OCI-LY7 (cell line): ENCODE measurements at regions not wholly inside any gene's neighbourhood (a gene's known extent, or its start where the extent isn't known, plus 50 kb on each side); places are given as distances from the start of the nearest gene placed in this dataset.

Experiments
- BruUV-seq: library from RNA; stranded (reverse); fragments of 400-500 nt; replicated peaks from 2 replicates; lab custom pipeline; 2021; lab: Mats Ljungman, UMichigan
- CTCF ChIA-PET: fragments of 300-600 bp; sonication (Branson Sonifier 250); formaldehyde crosslinking; loops from one replicate; lab custom pipeline; 2022; ENCODE audit warnings: antibody characterized with exemption; ENCODE audit not compliant: unreplicated experiment; lab: Charles Lee
- POLR2A ChIA-PET: fragments of 300-600 bp; sonication (Branson Sonifier 250); formaldehyde crosslinking; loops from one replicate; lab custom pipeline; 2022; ENCODE audit warnings: antibody characterized with exemption; lab: Charles Lee
- DNase-seq: peaks from one replicate; pipeline ENCODE4 v3.0.0-alpha.2; 2015; ENCODE audit warnings: low spot score
- H2AFZ ChIP-seq: fragments of 200-600 bp; sonication (generic), shearing (Covaris generic); 2 replicates; pipeline ENCODE4 v1.6.1; 2014; ENCODE audit warnings: mild to moderate bottlenecking, antibody characterized with exemption, low read length, moderate library complexity
- H3K27ac ChIP-seq: fragments of 200-600 bp; sonication (generic); 2 replicates; pipeline ENCODE4 v1.5.1; 2014; ENCODE audit warnings: mixed run types, low read depth, mild to moderate bottlenecking, moderate library complexity, low read length, inconsistent platforms; ENCODE audit not compliant: poor library complexity, severe bottlenecking
- H3K36me3 ChIP-seq: fragments of 200-600 bp; sonication (generic); 2 replicates; pipeline ENCODE4 v1.6.1; 2014; ENCODE audit warnings: mild to moderate bottlenecking, antibody characterized with exemption, low read length, moderate library complexity, mixed read lengths; ENCODE audit not compliant: insufficient read depth
- H3K4me1 ChIP-seq: fragments of 200-600 bp; sonication (generic); 2 replicates; pipeline ENCODE4 v1.5.1; 2014; ENCODE audit warnings: mild to moderate bottlenecking, low read length; ENCODE audit not compliant: insufficient read depth, poor library complexity, severe bottlenecking
- H3K4me2 ChIP-seq: fragments of 200-600 bp; sonication (generic); 2 replicates; pipeline ENCODE4 v1.6.1; 2014; ENCODE audit warnings: mild to moderate bottlenecking, low read length
- H3K4me3 ChIP-seq: fragments of 200-600 bp; sonication (generic); 2 replicates; pipeline ENCODE4 v1.5.1; 2014; ENCODE audit warnings: mild to moderate bottlenecking, low read depth, low read length; ENCODE audit not compliant: poor library complexity, severe bottlenecking
- H3K79me2 ChIP-seq: fragments of 200-600 bp; sonication (generic); 2 replicates; pipeline ENCODE4 v1.6.1; 2016; ENCODE audit warnings: low read depth, mild to moderate bottlenecking, low read length, moderate library complexity, mixed read lengths; ENCODE audit not compliant: insufficient read depth
- H3K9me2 ChIP-seq: fragments of 200-600 bp; sonication (generic); 2 replicates; pipeline ENCODE4 v1.6.1; 2016; ENCODE audit warnings: mild to moderate bottlenecking, low read length, mixed read lengths; ENCODE audit not compliant: insufficient read depth
- H3K9me3 ChIP-seq: fragments of 200-600 bp; sonication (generic); 2 replicates; pipeline ENCODE4 v1.6.1; 2014; ENCODE audit warnings: mild to moderate bottlenecking, mixed run types, low read length, mixed read lengths
- H4K20me1 ChIP-seq: fragments of 200-600 bp; sonication (generic); 2 replicates; pipeline ENCODE4 v1.6.1; 2014; ENCODE audit warnings: mild to moderate bottlenecking, antibody characterized with exemption, low read length, moderate library complexity, mixed read lengths; ENCODE audit not compliant: insufficient read depth
- EZH2phosphoT487 ChIP-seq: fragments of 200-600 bp; sonication (generic); IDR thresholded peaks from 2 replicates; pipeline ENCODE4 v1.6.1; 2018; ENCODE audit warnings: low read depth, borderline replicate concordance, mild to moderate bottlenecking, mixed run types, antibody characterized with exemption, low read length, moderate library complexity, mixed read lengths
- intact Hi-C: fragments of 100-400 bp; cut with micrococcal nuclease; formaldehyde crosslinking; loops from one replicate; pipeline ENCODE4 v1.10.0; 2022; ENCODE audit not compliant: unreplicated experiment
- TF ChIP-seq, protein P1 (sequence below): fragments of 200-600 bp; sonication (generic); conservative IDR thresholded peaks from 2 replicates; pipeline ENCODE4 v1.5.1; 2014; ENCODE audit warnings: mild to moderate bottlenecking, antibody characterized with exemption, low read length, moderate library complexity, mixed read lengths

DNA sequence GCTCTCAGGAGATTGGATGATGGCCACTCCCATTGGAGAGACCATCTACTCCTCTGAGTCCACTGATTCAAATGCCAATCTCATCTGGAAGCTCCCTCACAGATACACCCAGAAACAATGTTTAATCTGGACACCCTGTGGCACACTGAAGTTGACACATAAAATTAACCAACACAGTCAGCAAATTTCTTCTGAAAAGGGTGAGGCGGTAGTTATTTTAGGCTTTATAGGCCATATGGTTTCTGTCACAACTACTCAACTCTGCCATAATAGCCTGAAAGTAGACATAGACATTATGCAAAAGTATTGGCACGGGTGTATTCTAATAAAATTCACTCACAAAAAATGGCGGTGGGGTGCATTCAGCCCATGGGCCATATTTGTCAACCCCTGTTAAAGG lies 244.5 kb upstream of the VLDLR start:
- intact Hi-C loops = no loop called here
- no peak overlapping the region for H3K27ac ChIP-seq
- no peak for DNase-seq
- no peaks in the 10 kb centered on the region for H3K36me3 ChIP-seq
- no peaks in the 10 kb centered on the region for H4K20me1 ChIP-seq
- H3K9me3 ChIP-seq = no peaks in the 10 kb centered on the region
- TF ChIP-seq EZH2phosphoT487 = no peak
- TF ChIP-seq, protein P1, sequence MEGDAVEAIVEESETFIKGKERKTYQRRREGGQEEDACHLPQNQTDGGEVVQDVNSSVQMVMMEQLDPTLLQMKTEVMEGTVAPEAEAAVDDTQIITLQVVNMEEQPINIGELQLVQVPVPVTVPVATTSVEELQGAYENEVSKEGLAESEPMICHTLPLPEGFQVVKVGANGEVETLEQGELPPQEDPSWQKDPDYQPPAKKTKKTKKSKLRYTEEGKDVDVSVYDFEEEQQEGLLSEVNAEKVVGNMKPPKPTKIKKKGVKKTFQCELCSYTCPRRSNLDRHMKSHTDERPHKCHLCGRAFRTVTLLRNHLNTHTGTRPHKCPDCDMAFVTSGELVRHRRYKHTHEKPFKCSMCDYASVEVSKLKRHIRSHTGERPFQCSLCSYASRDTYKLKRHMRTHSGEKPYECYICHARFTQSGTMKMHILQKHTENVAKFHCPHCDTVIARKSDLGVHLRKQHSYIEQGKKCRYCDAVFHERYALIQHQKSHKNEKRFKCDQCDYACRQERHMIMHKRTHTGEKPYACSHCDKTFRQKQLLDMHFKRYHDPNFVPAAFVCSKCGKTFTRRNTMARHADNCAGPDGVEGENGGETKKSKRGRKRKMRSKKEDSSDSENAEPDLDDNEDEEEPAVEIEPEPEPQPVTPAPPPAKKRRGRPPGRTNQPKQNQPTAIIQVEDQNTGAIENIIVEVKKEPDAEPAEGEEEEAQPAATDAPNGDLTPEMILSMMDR = no peak
- CTCF ChIA-PET = no interaction called here
- no TSS peak for BruUV-seq
- H3K9me2 ChIP-seq = no peaks in the 10 kb centered on the region
- H3K4me2 ChIP-seq = no peak overlapping the region
- H3K4me1 ChIP-seq = no peaks in the 10 kb centered on the region
- H3K4me3 ChIP-seq = no peak overlapping the region
- no peak overlapping the region for H2AFZ ChIP-seq
- H3K79me2 ChIP-seq = no peaks in the 10 kb centered on the region
- POLR2A ChIA-PET = no interaction called here

DNA sequence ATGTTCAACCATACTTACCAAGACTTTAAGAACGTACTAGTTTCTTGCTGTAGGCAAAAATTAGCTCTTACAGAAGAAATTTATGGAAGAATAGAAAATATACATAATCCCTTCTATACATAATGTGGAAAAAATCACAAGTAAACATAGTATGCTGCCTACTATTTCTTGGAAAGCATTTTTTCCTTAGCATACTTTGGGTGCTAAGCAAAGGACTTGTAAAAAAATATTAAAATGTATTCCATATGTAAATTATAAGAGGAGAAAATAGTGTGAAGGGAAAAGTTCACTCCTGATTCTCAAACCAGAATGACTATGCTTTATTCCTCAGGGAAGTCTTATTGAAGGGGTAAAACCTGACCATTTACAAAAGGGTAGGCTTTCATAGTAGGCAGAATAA lies 243.8 kb upstream of the VLDLR start:
- H3K9me2 ChIP-seq = no peaks in the 10 kb centered on the region
- H3K9me3 ChIP-seq = no peaks in the 10 kb centered on the region
- BruUV-seq = no TSS peak
- H4K20me1 ChIP-seq = no peaks in the 10 kb centered on the region
- no peak for DNase-seq
- TF ChIP-seq EZH2phosphoT487 = no peak
- TF ChIP-seq, protein P1 = no peak
- intact Hi-C loops = no loop called here
- no peak overlapping the region for H3K4me2 ChIP-seq
- no peak overlapping the region for H3K4me3 ChIP-seq
- H2AFZ ChIP-seq = no peak overlapping the region
- CTCF ChIA-PET = no interaction called here
- no peaks in the 10 kb centered on the region for H3K36me3 ChIP-seq
- no peaks in the 10 kb centered on the region for H3K4me1 ChIP-seq
- no peaks in the 10 kb centered on the region for H3K79me2 ChIP-seq
- no peak overlapping the region for H3K27ac ChIP-seq
- POLR2A ChIA-PET = no interaction called here

DNA sequence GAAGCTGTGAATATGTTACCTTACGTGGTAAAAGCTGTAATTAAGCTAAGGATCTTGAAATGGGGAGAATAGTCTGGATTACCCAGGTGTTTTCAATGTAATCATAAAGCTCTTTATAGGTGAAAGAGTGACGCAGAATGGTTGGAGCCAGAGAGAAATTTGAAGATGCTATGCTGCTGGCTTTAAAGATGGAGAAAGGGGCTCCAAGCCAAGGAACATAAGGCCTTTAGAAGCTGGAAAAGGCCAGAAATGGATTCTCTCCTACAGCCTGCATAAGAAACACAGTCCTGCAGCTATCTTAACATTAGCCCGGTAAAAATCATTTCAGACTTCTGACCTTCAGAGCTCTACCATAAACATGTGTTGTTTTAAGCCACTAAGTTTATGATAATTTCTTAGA lies 243.3 kb upstream of the VLDLR start:
- no peak for DNase-seq
- Histone ChIP-seq H3K27ac (no peak overlapping the region), H3K9me2 (no peaks in the 10 kb centered on the region), H3K79me2 (no peaks in the 10 kb centered on the region), H4K20me1 (no peaks in the 10 kb centered on the region), H3K9me3 (no peaks in the 10 kb centered on the region), H2AFZ (no peak overlapping the region), H3K4me3 (no peak overlapping the region), H3K36me3 (no peaks in the 10 kb centered on the region), H3K4me1 (no peaks in the 10 kb centered on the region), H3K4me2 (no peak overlapping the region)
- POLR2A ChIA-PET = no interaction called here
- no peak for TF ChIP-seq EZH2phosphoT487
- TF ChIP-seq, protein P1 = no peak
- intact Hi-C loops = no loop called here
- no TSS peak for BruUV-seq
- CTCF ChIA-PET = no interaction called here
